ENCODE measurements at regions not wholly inside any gene's neighbourhood (a gene's known extent, or its start where the extent isn't known, plus 50 kb on each side); places are given as distances from the start of the nearest gene placed in this dataset.
"Not testable (repeated sequence)": the region's sequence is repeated elsewhere in the genome, so short reads cannot be mapped to it uniquely, and the experiment has no call there.

DNA sequence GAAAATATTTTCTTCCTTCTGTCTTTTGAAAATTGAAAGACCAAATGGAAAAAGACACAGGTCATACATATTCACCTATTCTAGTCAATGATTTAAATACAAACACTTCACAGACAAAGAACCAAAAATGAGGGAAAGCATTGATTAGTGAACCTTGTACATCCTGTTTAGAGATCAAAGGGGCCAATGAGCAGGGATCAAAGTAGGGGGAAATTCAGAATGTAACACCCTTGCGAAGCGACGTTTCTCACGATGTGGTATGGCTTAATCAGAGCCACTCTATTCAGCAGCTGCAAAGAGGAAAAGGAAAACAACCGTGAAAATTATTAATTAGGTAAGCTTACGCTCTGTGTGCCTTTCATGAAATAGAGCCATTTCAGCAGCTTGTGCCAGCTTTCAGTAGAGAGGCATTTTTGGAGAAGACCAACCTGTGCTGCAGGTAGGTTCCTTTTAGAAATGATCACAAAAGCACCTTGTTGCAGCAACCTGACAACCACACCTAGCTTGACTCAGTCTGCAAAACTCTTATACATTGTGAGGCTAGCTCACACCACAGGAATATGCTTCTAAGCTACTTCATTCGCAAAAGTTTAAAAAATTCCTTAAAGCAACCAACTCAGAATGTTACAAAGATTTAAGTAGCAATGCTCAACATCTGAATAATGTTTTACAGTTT is 78.0 kb downstream of the DKK1 start:
- ATAC-seq, result no peak
- TF ChIP-seq ZNF8 (CRISPR knock-in tag; IDR thresholded peaks at IDR 0.05) (no peak), POU6F1 (CRISPR knock-in tag; IDR thresholded peaks at IDR 0.05; ENCODE audit: borderline replicate concordance, low read depth) (no peak)

DNA sequence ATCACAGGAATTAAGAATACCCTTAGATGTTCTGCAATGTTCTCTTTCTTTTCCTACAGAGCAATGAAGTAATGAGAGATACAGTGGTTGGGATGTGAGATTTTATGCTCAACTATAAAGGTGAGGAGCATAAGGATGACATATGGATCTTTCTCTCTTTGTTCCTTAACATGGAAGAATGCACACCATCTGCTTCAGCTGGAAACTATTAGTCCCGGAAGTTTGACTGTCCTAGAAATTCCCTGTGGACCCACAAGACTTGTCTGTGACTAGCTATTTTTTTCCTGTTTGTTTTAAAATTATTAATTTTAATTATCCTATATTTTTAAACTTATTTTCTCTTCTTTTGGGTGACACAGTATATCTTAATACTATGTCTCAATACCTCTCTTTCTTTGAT is 80.2 kb downstream of the DKK1 start:
- no peak for TF ChIP-seq POU6F1 (CRISPR knock-in tag; IDR thresholded peaks at IDR 0.05; ENCODE audit: borderline replicate concordance, low read depth)
- TF ChIP-seq ESRRG (CRISPR knock-in tag; IDR thresholded peaks at IDR 0.05), result no peak
- no peak for TF ChIP-seq TOX (CRISPR knock-in tag; IDR thresholded peaks at IDR 0.05; ENCODE audit: borderline replicate concordance)
- no peak for TF ChIP-seq ZFP3 (CRISPR knock-in tag; IDR thresholded peaks at IDR 0.05)
- no peak for ATAC-seq

- no peak for TF ChIP-seq ZNF8 (CRISPR knock-in tag; IDR thresholded peaks at IDR 0.05)
- no peak for TF ChIP-seq RARB (CRISPR knock-in tag; IDR thresholded peaks at IDR 0.05)
- no peak for TF ChIP-seq POU6F1 (CRISPR knock-in tag; IDR thresholded peaks at IDR 0.05; ENCODE audit: borderline replicate concordance, low read depth)
- no peak for TF ChIP-seq ZNF565 (CRISPR knock-in tag; conservative IDR thresholded peaks at IDR 0.05; ENCODE audit: low read depth)
- TF ChIP-seq ZNF70 (CRISPR knock-in tag; IDR thresholded peaks at IDR 0.05), result no peak
- TF ChIP-seq, protein P1, sequence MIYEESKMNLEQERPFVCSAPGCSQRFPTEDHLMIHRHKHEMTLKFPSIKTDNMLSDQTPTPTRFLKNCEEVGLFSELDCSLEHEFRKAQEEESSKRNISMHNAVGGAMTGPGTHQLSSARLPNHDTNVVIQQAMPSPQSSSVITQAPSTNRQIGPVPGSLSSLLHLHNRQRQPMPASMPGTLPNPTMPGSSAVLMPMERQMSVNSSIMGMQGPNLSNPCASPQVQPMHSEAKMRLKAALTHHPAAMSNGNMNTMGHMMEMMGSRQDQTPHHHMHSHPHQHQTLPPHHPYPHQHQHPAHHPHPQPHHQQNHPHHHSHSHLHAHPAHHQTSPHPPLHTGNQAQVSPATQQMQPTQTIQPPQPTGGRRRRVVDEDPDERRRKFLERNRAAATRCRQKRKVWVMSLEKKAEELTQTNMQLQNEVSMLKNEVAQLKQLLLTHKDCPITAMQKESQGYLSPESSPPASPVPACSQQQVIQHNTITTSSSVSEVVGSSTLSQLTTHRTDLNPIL (CRISPR knock-in tag; IDR thresholded peaks at IDR 0.05; ENCODE audit: low read depth), result no peak
- no peak for TF ChIP-seq BACH2 (CRISPR knock-in tag; IDR thresholded peaks at IDR 0.05; ENCODE audit: borderline replicate concordance)
- no peak for TF ChIP-seq ZC3H10 (CRISPR knock-in tag; IDR thresholded peaks at IDR 0.05)
- TF ChIP-seq, protein P2, sequence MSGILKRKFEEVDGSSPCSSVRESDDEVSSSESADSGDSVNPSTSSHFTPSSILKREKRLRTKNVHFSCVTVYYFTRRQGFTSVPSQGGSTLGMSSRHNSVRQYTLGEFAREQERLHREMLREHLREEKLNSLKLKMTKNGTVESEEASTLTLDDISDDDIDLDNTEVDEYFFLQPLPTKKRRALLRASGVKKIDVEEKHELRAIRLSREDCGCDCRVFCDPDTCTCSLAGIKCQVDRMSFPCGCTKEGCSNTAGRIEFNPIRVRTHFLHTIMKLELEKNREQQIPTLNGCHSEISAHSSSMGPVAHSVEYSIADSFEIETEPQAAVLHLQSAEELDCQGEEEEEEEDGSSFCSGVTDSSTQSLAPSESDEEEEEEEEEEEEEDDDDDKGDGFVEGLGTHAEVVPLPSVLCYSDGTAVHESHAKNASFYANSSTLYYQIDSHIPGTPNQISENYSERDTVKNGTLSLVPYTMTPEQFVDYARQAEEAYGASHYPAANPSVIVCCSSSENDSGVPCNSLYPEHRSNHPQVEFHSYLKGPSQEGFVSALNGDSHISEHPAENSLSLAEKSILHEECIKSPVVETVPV (CRISPR knock-in tag; IDR thresholded peaks at IDR 0.05), result no peak
- no peak for TF ChIP-seq OSR1 (CRISPR knock-in tag; IDR thresholded peaks at IDR 0.05)
- no peak for TF ChIP-seq SNAI2 (CRISPR knock-in tag; IDR thresholded peaks at IDR 0.05)
- ATAC-seq, result no peak
Observed at GRCh38 chr10:52400562-52400961, 86.5 kb downstream of the DKK1 start.

DNA sequence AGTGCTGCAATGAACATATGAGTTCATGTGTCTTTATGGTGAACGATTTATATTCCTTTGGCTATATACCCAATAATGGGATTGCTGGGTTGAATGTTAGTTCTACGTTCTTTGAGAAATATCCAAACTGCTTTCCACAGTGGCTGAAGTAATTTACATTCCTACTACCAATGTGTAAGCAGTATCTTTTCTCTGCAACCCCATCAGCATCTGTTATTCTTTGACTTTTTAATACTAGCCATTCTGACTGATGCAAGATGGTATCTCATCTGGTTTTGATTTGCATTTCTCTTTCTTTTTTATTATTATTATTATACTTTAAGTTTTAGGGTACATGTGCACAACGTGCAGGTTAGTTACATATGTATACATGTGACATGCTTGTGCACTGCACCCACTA is 89.7 kb downstream of the DKK1 start:
- ATAC-seq, result not testable (repeated sequence)

DNA sequence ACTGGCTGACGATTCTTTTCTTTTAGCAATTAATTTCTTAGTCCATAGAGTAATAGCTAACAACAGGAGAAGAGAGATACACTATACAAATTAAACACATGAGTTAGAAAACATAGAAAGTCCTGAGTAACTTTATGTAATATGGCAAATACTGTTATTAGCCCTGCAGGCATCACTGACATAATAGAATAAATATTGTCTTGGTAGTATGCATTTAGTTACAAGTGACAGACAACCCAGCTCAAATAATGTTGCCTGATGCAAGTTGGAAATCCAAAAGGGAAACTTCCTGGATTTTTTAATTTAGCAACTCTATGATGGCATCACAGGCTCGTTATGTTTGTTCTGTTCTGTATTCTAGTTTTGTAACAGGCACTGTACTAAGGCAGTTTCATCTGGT is 95.1 kb downstream of the DKK1 start:
- no peak for ATAC-seq
- no peak for TF ChIP-seq ZFP30 (CRISPR knock-in tag; IDR thresholded peaks at IDR 0.05)
- TF ChIP-seq, protein P3, sequence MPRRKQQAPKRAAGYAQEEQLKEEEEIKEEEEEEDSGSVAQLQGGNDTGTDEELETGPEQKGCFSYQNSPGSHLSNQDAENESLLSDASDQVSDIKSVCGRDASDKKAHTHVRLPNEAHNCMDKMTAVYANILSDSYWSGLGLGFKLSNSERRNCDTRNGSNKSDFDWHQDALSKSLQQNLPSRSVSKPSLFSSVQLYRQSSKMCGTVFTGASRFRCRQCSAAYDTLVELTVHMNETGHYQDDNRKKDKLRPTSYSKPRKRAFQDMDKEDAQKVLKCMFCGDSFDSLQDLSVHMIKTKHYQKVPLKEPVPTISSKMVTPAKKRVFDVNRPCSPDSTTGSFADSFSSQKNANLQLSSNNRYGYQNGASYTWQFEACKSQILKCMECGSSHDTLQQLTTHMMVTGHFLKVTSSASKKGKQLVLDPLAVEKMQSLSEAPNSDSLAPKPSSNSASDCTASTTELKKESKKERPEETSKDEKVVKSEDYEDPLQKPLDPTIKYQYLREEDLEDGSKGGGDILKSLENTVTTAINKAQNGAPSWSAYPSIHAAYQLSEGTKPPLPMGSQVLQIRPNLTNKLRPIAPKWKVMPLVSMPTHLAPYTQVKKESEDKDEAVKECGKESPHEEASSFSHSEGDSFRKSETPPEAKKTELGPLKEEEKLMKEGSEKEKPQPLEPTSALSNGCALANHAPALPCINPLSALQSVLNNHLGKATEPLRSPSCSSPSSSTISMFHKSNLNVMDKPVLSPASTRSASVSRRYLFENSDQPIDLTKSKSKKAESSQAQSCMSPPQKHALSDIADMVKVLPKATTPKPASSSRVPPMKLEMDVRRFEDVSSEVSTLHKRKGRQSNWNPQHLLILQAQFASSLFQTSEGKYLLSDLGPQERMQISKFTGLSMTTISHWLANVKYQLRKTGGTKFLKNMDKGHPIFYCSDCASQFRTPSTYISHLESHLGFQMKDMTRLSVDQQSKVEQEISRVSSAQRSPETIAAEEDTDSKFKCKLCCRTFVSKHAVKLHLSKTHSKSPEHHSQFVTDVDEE (CRISPR knock-in tag; IDR thresholded peaks at IDR 0.05), result no peak
- TF ChIP-seq ZC3H10 (CRISPR knock-in tag; IDR thresholded peaks at IDR 0.05), result no peak
- TF ChIP-seq ZNF565 (CRISPR knock-in tag; conservative IDR thresholded peaks at IDR 0.05; ENCODE audit: low read depth), result no peak
- no peak for TF ChIP-seq OSR1 (CRISPR knock-in tag; IDR thresholded peaks at IDR 0.05)
- no peak for TF ChIP-seq PPARA (CRISPR knock-in tag; IDR thresholded peaks at IDR 0.05; ENCODE audit: borderline replicate concordance)
